Kidney glomerular epithelial cell (primary cell): ENCODE measurements at regions not wholly inside any gene's neighbourhood (a gene's known extent, or its start where the extent isn't known, plus 50 kb on each side); places are given as distances from the start of the nearest gene placed in this dataset.

Experiments
- DNase-seq: peaks from one replicate; lab custom pipeline; 2025; lab: John Stamatoyannopoulos, UW

DNA sequence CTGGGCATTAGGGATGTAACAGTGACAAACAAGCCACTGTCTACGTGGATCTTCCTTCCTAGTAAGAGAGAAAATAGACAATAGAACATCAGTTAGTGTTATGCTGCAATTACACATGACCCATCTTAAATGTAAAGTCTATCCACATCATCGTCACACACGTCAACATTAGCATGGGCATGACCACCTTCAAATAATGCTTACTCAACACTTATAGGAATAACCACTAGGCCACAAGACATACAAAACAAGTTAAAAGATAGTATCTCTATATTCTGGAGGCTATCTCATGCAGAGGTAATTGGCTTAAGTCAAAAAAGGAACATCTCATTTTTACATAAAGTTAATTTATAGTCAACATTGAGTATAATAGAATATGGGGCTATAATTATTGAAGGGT, 156.5 kb downstream of the MOXD1 start:
- DNase-seq = no peak

DNA sequence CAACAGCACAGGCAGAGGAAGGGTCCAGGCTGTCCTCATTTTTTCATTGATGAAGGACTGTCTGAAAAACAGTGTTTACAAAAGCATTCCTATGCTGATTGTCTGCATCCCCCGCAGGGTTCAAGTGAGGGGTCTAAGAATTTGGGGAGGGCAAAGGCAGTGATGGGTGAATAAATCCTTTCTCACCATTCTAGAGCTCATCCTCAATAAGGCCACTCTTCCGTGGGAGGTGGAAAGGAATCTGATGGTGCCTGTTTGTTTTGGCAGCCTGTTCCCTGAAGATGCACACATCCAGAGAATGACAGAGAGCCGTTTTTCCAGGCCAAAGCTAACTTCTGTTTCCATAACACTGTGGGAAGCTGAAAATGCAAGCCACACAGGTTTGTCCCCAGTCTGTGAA, 164.5 kb downstream of the MOXD1 start:
- peak; percentile 94 for DNase-seq

DNA sequence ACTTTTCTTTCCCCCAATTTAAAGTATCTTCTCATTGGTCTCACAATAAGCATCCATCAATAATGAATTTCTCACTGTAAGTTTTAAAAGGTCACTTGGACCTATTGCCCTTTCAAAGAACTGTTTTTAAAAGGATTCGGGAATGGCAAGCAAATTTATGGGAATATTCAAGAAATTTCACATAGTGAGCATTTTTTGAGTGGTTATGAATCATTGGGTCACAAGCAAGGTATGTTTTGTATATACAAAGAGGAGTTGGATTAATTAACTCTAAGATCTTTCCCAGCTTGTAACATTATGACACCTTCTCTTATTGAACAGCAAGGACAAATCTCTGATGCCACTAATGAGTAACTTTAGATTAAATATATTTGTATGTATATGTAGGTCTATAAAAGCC, 165.0 kb downstream of the MOXD1 start:
- DNase-seq = peak; percentile 87

DNA sequence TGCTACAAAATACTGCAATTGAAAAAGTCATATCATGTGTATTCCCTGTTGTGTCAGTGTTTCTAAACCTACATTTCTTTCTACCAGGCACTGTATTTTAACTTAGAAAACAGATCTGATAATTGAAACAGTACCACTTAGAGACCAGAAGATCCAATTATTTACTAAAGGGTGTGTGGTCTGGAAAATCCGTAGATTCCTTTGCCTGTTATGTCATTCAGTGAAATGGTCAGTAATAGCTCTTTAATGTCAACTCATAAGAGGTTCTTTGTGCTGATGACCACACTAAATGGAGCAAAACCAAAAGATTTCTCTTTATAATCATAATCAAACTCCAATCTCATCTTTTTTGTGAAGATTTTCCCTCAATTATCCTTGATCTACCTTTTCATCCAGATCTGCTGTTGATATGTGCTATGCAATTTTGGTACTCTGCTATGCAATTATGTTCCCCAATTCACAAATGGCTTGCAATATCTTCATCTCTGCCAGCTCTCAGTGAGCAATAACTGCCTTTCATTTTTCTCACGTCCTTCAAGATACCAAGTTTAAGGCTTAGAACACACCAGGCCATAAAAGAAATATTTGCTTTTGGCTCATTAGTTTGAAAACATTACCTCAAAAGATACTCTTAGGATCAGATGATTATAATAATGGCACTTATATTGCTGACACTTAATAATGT, 165.5 kb downstream of the MOXD1 start:
- DNase-seq = peak; percentile 65

DNA sequence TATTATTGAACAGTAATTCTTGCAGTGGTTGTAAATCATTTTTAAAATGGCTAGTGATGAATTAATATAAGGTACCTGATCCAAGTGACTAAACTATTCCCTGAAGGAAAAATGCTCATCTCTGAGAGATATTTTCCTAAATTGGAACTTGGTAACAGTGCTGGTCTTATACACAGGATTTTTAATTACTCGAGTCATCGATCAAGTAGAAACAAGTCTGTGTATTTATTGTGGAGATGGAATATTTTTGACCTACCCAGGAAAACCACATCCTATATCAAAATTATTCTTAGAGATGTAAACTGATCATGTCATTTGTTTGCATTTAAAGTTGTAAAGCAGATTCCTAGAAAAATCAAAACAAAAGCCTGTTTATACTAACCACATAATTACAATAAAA, 166.9 kb downstream of the MOXD1 start:
- DNase-seq = peak; percentile 28

DNA sequence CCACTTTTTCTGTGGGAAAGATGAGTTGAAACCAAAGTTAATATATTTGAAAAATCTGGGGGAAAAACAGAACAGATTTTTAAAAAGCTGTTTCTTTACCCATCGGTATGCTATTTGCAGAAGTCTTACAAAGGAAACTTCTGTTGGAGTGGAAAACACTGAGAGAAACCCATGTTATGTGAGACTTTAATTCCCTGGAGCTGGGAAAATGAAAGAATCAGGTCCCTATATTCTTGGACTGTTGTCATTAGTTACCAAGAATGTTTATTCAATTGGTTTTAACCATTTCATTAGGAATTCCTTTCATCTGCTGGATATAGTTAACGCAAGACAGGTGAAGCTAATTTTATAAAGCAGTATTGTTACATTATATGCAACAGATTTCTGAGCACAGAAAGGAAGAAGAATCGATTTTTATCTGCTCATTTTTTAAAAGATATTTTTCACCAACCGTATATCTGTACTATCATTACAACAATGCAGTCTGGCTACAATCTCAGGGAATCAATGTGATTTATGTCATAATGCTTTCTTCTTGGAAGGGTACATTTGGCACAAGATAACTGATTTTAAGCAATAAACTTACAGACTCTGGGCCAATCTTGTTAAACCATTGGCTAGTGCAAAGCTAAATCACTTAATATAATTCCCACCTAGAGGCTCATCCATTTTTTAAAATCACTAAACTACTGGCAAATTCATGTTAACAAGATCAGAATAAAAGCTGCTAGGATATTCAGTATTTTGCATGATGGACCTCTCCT, 170.0 kb downstream of the MOXD1 start:
- DNase-seq = no peak

DNA sequence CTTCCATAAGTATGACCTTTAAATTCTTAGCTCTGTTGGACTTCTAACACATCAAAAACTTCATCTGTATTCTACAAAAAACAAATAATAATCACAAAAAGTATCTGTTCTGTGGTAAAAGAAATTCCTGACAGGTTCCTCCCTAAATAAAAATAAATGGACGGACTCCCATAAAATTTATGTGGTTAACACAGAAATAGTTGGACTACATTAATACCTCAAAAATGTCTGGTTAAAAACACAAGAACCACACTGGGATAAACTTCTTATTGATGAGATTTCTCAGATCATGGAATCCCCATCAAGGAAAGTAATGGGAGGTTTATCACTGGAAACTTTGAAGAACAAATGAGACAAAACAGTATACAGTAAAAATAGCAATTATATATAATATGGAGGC, 172.4 kb downstream of the MOXD1 start:
- DNase-seq = peak; percentile 46

DNA sequence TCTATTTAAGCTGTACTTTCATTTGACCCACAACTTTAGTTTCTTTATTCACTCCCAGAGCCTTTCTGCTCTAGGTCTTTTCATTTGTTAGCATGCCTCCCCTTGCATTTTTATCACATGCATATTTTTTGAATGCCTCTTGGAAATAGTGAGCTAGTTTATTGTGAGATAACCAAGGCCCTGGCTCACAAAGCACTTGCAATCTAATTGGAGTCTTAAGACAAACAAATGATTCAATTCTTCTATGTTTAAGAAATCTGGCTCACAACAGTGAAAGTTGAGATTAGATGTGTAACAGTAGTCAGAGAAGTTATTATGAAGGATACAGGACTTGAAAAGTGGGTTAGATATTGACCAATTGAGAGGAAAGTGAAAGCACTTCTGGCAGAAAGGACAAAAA, 173.4 kb downstream of the MOXD1 start:
- peak; percentile 34 for DNase-seq

DNA sequence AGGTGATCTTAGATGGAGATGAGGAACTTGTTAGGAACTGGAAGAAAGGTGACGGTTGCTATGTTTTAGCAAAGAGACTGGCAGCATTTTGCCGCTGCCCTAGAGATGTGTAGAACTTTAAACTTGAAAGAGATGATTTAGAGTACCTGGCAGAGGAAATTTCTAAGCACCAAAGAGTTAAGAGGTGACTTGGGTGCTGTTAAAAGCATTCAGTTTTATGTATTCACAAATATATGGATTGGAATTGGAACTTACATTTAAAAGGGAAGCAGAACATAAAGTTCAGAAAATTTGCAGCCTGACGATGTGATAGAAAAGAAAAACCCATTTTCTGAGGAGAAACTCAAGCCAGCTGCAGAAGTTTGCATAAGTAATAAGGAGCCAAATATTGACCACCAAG, 176.3 kb downstream of the MOXD1 start:
- DNase-seq = no peak

DNA sequence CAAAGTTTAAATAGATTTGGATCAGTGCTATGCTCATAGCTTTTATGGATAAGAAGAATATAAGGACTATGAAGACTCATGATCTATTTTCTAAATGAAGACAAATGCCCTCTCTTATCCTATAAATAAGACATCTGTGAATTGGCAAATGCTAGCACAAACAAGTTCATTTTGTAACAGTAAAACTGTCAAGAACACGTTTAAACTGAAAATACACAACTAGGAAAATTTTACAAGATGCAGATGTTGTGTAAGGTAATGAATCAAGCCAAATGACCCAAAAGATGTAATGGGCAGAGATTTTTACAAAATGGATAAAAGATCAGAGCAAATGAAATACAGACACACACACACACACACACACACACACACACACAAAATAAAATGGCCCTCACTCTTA, 180.5 kb downstream of the MOXD1 start:
- DNase-seq = no peak

DNA sequence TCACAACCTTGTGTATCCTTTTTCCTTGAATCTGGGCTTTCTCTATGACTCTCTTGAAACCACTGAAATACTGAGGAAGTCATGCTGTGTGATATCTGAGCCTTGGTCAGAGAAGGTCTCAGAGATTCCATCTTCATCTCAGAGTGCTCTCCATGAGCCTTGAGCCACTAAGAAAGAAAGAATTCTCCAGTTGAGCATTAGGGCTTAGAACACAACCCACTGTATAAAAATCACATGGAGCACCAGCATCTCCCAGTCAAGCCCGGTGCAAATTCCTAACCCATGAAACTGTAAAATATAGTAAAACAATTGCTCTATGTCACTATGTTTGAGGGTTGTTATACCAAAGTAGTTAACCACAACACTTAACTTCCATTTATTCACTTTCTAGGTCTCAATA, 181.4 kb downstream of the MOXD1 start:
- DNase-seq = no peak

DNA sequence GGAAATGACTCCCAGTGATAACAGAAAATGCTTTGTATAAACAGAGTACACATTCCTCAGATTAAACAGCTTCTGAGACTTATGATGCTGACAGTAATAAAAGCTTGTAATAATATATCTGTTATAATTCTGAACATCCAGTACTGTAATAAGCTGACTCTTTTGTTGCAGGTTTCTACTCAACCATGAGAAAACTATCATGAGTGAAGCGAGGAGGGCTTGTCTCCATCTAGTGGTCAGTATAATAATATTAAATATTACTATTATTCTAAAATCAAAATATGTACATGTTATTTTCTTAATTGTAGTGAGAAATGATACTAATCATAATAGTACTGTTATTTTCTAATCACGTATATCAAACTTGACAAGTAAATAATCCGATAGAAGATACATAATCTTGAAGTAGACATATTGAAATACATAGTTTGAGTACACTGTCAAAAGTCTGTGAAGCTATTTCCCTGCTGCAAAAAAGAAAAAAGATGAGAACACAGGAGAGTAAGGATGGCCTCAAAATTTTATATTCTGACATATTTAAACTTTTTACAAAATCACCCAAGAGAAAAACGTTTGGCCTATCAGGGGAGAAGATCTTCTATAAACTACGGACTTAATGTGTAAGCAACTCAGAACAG, 183.1 kb downstream of the MOXD1 start:
- peak; percentile 74 for DNase-seq

DNA sequence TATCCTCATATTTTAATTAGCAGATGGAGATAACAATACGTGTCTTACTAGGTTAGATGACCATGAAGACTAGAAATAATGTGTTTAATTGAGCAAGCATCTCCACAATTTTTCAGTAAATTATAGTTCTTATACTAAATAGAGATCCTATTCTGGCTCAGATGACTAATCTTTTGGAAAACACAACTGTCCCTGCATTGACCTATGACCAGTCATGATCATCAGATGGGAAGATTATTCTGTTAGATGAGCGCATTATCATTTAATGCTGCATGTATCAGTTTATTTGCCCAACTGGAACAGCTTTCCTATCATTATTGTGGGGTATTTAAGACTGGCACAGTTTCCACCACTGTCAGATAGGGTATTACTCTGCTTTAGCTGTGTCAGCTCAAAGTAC, 185.5 kb downstream of the MOXD1 start:
- no peak for DNase-seq

DNA sequence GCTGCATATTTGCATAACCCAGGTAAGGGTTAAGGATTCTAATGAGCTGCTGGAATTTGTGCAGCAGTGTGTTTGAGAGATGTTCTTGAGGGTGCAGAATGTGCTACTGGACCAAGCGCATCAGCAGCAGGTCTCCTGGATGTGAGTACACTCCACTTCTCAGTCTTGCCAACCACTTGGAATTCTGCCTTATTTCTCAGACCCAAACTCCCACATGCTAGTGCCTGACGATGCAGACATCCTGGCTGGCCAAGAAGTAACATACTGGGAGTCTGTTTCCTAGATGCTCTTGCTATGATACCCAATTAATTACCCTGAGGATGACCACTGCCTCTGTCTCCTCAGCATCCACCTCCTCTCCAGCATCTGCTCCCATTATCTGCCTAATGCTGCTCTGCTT, 186.6 kb downstream of the MOXD1 start:
- DNase-seq = peak; percentile 55

DNA sequence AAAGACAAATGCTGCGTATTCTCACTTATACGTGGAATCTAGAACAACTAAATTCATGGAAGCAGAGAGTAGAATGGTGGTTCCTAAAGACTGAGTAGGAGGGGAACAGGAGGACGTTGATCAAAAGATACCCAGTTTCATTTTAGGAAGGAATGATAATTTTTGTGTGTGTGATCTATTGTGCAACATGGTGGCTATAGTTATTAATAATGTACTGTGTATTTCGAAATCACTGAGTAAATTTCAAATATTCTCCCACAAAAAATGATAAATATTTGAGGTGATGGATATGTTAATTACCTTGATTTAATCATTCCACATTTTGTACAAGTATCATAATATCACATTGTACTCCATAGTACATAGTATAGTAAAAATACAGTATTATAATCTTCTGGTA, 187.5 kb downstream of the MOXD1 start:
- DNase-seq = no peak

DNA sequence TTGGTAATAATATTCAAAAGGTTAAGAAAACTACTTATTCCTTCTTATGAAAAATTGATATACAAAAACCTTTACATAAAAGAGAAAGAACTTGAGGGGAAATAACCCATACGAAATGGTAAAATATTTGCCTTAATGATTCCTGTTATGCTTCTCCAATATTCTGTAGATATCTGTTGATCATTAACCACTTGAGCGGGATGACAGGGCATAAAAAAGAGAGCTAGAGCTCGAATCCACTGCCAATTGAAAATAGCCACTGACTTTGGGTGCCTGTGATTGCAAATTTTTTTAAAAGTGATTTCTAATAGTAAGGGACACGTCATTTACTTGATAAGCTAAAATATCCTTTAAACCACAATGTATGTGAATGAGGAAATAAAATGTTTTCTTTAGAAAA, 188.1 kb downstream of the MOXD1 start:
- no peak for DNase-seq

DNA sequence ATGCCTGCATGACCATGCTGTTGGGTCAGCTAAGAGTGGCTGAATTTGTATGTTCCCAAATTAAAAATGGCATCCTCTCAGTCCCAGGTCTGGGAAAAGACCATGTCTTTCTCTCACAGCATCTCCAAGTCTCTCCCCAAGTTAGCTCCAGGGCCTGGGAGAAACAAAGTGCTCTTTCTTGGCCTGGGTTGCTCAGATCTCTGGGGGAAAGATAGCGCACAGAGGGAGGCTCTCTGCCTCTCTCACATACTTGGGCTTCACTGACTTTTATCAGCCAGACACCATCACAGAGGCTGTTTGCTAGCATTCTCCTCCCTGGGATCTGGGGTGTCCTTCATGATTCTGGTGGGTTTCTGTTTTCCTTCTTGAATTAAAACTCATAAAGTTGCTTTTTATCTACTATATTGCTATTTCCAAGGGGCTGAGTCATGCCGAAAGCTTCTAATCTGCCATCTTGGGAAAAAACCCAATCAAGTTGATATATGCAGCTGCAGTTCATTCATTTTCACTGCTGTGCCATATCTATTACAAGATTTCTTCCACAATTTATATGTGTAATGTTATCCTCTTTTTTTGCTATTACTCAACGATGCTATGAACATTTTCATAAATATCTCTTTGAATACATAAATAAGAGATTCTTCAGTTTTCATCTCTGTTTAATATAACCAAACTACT, 190.2 kb downstream of the MOXD1 start:
- no peak for DNase-seq

DNA sequence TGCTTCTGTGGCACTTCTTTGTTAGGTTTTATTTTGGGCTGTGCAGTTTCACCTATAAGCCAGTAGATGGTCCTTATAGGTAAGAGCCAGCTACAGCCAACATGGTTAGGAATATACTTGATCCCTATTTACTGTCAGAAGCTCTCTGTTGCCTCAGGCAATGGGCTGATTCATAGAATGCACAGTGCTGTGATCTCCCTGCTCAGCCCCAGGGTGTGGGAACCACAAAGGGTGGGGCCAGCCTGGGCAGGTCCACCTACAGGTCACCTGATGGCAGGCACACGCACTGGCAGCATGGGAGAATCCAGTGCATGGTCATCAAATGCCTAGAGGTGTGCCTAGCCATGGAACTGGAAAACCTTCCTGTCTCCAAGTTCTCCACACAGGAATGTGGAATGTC, 191.9 kb downstream of the MOXD1 start:
- no peak for DNase-seq

DNA sequence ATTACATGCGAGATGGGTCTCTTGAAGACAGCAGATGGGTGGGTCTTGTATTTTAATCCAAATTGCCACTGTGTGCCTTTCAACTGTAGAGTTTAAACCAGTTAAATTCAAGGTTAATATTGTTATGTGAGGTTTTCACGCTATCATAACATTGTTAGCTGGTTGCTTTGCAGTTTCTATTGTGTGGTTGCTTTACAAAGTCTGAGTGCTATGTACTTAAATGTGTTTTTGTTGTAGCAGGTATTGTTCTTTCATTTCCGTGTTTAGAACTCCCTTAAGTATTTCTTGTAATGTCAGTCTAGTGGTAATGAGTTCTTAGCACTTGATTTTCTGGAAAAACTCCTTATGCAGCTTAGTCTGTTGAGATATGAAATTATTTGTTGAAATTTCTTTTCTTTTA, 193.3 kb downstream of the MOXD1 start:
- DNase-seq = no peak

DNA sequence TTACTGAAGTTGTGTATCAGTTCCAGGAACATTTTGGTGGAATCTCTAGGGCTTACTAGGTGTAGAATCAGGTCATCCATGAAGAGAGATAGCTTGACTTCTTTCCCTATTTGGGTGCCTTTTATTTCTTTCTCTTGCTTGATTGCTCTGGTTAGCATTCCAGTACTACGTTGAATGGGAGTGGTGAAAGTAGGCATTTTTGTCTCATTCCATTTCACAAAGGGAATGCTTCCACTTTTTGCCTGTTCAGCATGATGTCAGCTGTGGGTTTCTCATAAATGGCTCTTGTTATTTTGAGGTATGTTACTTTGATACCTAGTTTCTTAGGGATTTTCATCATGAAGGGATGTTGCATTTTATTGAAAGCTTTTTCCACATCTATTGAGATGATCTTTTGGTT, 195.3 kb downstream of the MOXD1 start:
- peak; percentile 98 for DNase-seq

DNA sequence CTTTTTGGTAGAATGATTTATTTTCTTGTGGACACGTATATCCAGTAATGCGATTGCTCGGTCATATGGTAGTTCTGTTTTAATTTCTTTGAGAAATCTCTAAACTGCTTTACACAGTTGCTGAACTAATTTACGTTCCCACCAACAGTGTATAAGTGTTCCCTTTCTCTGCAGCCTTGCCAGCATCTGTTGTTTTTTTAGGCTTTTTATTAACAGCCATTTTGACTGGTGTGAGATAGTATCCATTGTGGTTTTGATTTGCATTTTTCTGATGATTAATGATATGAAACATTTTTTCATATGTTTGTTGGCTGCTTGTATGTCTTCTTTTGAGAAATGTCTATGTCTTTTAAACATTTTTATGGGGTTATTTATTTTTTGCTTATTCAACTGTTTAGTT, 196.7 kb downstream of the MOXD1 start:
- no peak for DNase-seq

DNA sequence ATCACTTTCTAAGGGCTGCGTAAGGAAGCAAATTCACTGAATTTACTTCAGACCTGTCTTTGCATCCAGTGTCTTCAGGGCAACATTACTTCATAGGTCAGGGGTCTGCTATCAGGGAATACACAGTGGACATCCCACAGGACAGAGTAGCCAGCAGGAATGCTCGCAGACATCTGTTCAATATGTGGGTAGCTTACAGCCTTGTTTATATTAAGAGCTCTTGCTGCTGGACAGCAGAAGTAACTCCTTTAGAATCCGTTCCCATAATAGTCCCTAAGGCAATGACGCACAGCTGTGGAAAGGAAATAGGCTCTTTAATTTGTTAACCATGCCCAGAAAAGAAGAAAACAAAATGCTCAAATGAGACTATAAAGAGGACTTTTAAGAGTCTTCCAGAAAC, 198.7 kb downstream of the MOXD1 start:
- no peak for DNase-seq

DNA sequence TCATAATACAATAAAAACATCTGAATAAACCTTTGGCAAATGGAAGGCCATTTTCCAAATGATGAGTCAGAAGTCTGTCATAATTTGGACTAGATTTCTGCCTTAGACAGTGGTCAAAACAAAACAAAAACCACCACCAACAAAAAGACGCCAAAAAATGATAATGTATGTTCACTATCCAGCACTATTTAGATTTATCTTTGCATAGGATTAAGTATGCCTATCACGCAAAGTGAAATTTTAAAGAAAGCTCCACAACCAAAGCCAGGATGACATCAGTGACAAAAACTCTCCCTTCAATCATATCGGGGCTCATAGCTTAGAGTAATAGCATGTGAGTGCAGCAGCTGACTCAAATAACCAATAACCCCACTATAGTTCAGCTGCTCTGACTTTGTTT, 201.9 kb downstream of the MOXD1 start:
- no peak for DNase-seq
